Mononuclear cell (primary cell): ENCODE measurements at regions not wholly inside any gene's neighbourhood (a gene's known extent, or its start where the extent isn't known, plus 50 kb on each side); places are given as distances from the start of the nearest gene placed in this dataset.
"Not testable (repeated sequence)": the region's sequence is repeated elsewhere in the genome, so short reads cannot be mapped to it uniquely, and the experiment has no call there.

Experiments
- H3K27me3 ChIP-seq: 2 replicates; pipeline ENCODE4 v1.6.0; 2011; ENCODE audit warnings: low read length, control low read depth; ENCODE audit not compliant: insufficient read depth
- H3K4me1 ChIP-seq: 2 replicates; pipeline ENCODE4 v1.5.1; 2011; ENCODE audit warnings: mild to moderate bottlenecking, low read length, control low read depth; ENCODE audit not compliant: insufficient read depth
- H3K4me3 ChIP-seq: 2 replicates; pipeline ENCODE4 v1.5.1; 2011; ENCODE audit warnings: mild to moderate bottlenecking, low read length, moderate library complexity
- H3K9me3 ChIP-seq: 2 replicates; pipeline ENCODE4 v1.5.1; 2011; ENCODE audit warnings: low read depth, mild to moderate bottlenecking, control low read depth, low read length

GRCh38 chr16:21422824-21423223 lies 144.7 kb upstream of the CRYM start:
- H3K27me3 ChIP-seq, H3K4me3 ChIP-seq, H3K9me3 ChIP-seq, H3K4me1 ChIP-seq: not testable (repeated sequence)

GRCh38 chr16:21404699-21405098 lies 126.6 kb upstream of the CRYM start:
- not testable (repeated sequence) for H3K9me3 ChIP-seq, H3K27me3 ChIP-seq, H3K4me3 ChIP-seq, H3K4me1 ChIP-seq

- not testable (repeated sequence) for H3K4me3 ChIP-seq, H3K27me3 ChIP-seq, H3K4me1 ChIP-seq, H3K9me3 ChIP-seq
These were observed 119.8 kb upstream of the CRYM start for GRCh38 chr16:21397866-21398265.

GRCh38 chr16:21396545-21396944 lies 118.5 kb upstream of the CRYM start:
- not testable (repeated sequence) for H3K9me3 ChIP-seq

GRCh38 chr16:21390634-21391033 lies 112.5 kb upstream of the CRYM start:
- H3K4me3 ChIP-seq, H3K9me3 ChIP-seq, H3K4me1 ChIP-seq, H3K27me3 ChIP-seq: not testable (repeated sequence)

More at GRCh38 chr16:21396545-21396944, 118.5 kb upstream of the CRYM start:
- not testable (repeated sequence) for H3K4me3 ChIP-seq, H3K4me1 ChIP-seq, H3K27me3 ChIP-seq

- H3K9me3 ChIP-seq, H3K4me1 ChIP-seq, H3K4me3 ChIP-seq, H3K27me3 ChIP-seq: not testable (repeated sequence)
These were observed 111.8 kb upstream of the CRYM start for GRCh38 chr16:21389860-21390259.

- not testable (repeated sequence) for H3K4me1 ChIP-seq, H3K9me3 ChIP-seq, H3K4me3 ChIP-seq, H3K27me3 ChIP-seq
These were observed 109.7 kb upstream of the CRYM start for GRCh38 chr16:21387757-21388156.

GRCh38 chr16:21386201-21386915 lies 108.3 kb upstream of the CRYM start:
- not testable (repeated sequence) for H3K4me1 ChIP-seq, H3K4me3 ChIP-seq, H3K9me3 ChIP-seq, H3K27me3 ChIP-seq

- not testable (repeated sequence) for H3K9me3 ChIP-seq, H3K4me3 ChIP-seq, H3K27me3 ChIP-seq, H3K4me1 ChIP-seq
These were observed 105.6 kb upstream of the CRYM start for GRCh38 chr16:21383682-21384081.

GRCh38 chr16:21379645-21380044 lies 101.6 kb upstream of the CRYM start:
- not testable (repeated sequence) for H3K9me3 ChIP-seq, H3K27me3 ChIP-seq, H3K4me3 ChIP-seq, H3K4me1 ChIP-seq

- H3K4me3 ChIP-seq, H3K4me1 ChIP-seq, H3K27me3 ChIP-seq, H3K9me3 ChIP-seq: not testable (repeated sequence)
These were observed 98.3 kb upstream of the CRYM start for GRCh38 chr16:21376196-21376899.

- H3K4me1 ChIP-seq, H3K27me3 ChIP-seq, H3K4me3 ChIP-seq, H3K9me3 ChIP-seq: not testable (repeated sequence)
These were observed 97.2 kb upstream of the CRYM start for GRCh38 chr16:21375334-21375733.

GRCh38 chr16:21373454-21373853 lies 95.4 kb upstream of the CRYM start:
- not testable (repeated sequence) for H3K4me3 ChIP-seq, H3K4me1 ChIP-seq, H3K27me3 ChIP-seq, H3K9me3 ChIP-seq

- not testable (repeated sequence) for H3K27me3 ChIP-seq, H3K4me3 ChIP-seq, H3K4me1 ChIP-seq, H3K9me3 ChIP-seq
These were observed 94.8 kb upstream of the CRYM start for GRCh38 chr16:21372862-21373261.

- not testable (repeated sequence) for H3K4me3 ChIP-seq, H3K9me3 ChIP-seq, H3K4me1 ChIP-seq, H3K27me3 ChIP-seq
These were observed 94.2 kb upstream of the CRYM start for GRCh38 chr16:21372162-21372835.

- not testable (repeated sequence) for H3K4me1 ChIP-seq, H3K27me3 ChIP-seq
These were observed 92.7 kb upstream of the CRYM start for GRCh38 chr16:21370791-21371190.

More at GRCh38 chr16:21370791-21371190, 92.7 kb upstream of the CRYM start:
- not testable (repeated sequence) for H3K4me3 ChIP-seq, H3K9me3 ChIP-seq
